Fibroblast of mammary gland (primary cell): ENCODE measurements at regions not wholly inside any gene's neighbourhood (a gene's known extent, or its start where the extent isn't known, plus 50 kb on each side); places are given as distances from the start of the nearest gene placed in this dataset.

Experiments
- DNase-seq: peaks from one replicate; pipeline ENCODE4 v3.0.0-alpha.2; 2010; ENCODE audit warnings: low read depth
- H3K4me3 ChIP-seq: 2 replicates; pipeline ENCODE4 v1.5.1; 2011; ENCODE audit warnings: low read depth, mild to moderate bottlenecking, low read length, moderate library complexity; ENCODE audit not compliant: control insufficient read depth
- CTCF ChIP-seq: conservative IDR thresholded peaks from 2 replicates; pipeline ENCODE4 v1.5.1; 2011; ENCODE audit warnings: low read depth, low read length, inconsistent platforms; ENCODE audit not compliant: control insufficient read depth, insufficient read depth

- H3K4me3 ChIP-seq, result no peak overlapping the region
- no peak for TF ChIP-seq CTCF
- no peak for DNase-seq
Measured at GRCh38 chr3:104887619-104888018, 479.1 kb upstream of the ALCAM start.

- no peak for TF ChIP-seq CTCF
- DNase-seq, result no peak
- H3K4me3 ChIP-seq, result no peak overlapping the region
Measured at GRCh38 chr3:104892044-104892443, 474.7 kb upstream of the ALCAM start.

- no peak for DNase-seq
- no peak overlapping the region for H3K4me3 ChIP-seq
- TF ChIP-seq CTCF, result no peak
Measured at GRCh38 chr3:104896624-104897023, 470.1 kb upstream of the ALCAM start.

GRCh38 chr3:104901396-104901795 lies 465.3 kb upstream of the ALCAM start:
- no peak for TF ChIP-seq CTCF

GRCh38 chr3:104903064-104903463 lies 463.6 kb upstream of the ALCAM start:
- no peak for TF ChIP-seq CTCF
- no peak overlapping the region for H3K4me3 ChIP-seq
- DNase-seq, result no peak

More at GRCh38 chr3:104901396-104901795, 465.3 kb upstream of the ALCAM start:
- no peak overlapping the region for H3K4me3 ChIP-seq
- DNase-seq, result no peak

GRCh38 chr3:104906001-104906639 lies 460.6 kb upstream of the ALCAM start:
- DNase-seq, result no peak
- no peak overlapping the region for H3K4me3 ChIP-seq
- TF ChIP-seq CTCF, result no peak

- no peak overlapping the region for H3K4me3 ChIP-seq
- peak; percentile 88 for DNase-seq
- TF ChIP-seq CTCF, result no peak
Measured at GRCh38 chr3:104907507-104907906, 459.2 kb upstream of the ALCAM start.
